GM12892 (cell line): ENCODE measurements at regions not wholly inside any gene's neighbourhood (a gene's known extent, or its start where the extent isn't known, plus 50 kb on each side); places are given as distances from the start of the nearest gene placed in this dataset.
"Not testable (repeated sequence)": the region's sequence is repeated elsewhere in the genome, so short reads cannot be mapped to it uniquely, and the experiment has no call there.

Experiments used
- DNase-seq: peaks from one replicate; pipeline ENCODE4 v3.0.0; 2011; ENCODE audit not compliant: insufficient read length
- FAIRE-seq: peaks from 2 replicates; lab custom pipeline; 2011; peaks lifted over from hg19 to GRCh38; lab: Jason Lieb, UNC
- POLR2A ChIP-seq: IDR thresholded peaks from 2 replicates; pipeline ENCODE4 v1.6.1; 2011; ENCODE audit warnings: low read depth, low read length, control low read depth
- POLR2AphosphoS5 ChIP-seq: IDR thresholded peaks from 2 replicates; pipeline ENCODE4 v1.6.1; 2011; ENCODE audit warnings: low read depth, low read length, control low read depth
- TAF1 ChIP-seq: IDR thresholded peaks from 2 replicates; pipeline ENCODE4 v1.6.1; 2011; ENCODE audit warnings: low read depth, mild to moderate bottlenecking, control low read depth, low read length, borderline replicate concordance

GRCh38 chr4:141563723-141564122 is 72.7 kb upstream of the IL15 start:
- FAIRE-seq: no peak
- no peak for DNase-seq
- TF ChIP-seq POLR2AphosphoS5: no peak
- TF ChIP-seq TAF1: no peak
- TF ChIP-seq POLR2A: no peak

- not testable (repeated sequence) for FAIRE-seq, DNase-seq
These were observed 71.4 kb upstream of the IL15 start for GRCh38 chr4:141564961-141565360.

- TF ChIP-seq POLR2AphosphoS5 (no peak), POLR2A (no peak), TAF1 (no peak)
- DNase-seq (no peak), FAIRE-seq (no peak)
These were observed 70.8 kb upstream of the IL15 start for GRCh38 chr4:141565379-141566089.

- TF ChIP-seq TAF1 (no peak), POLR2AphosphoS5 (no peak), POLR2A (no peak)
- no peak for FAIRE-seq
- no peak for DNase-seq
These were observed 69.0 kb upstream of the IL15 start for GRCh38 chr4:141567326-141567915.

- TF ChIP-seq POLR2A: no peak
- TF ChIP-seq POLR2AphosphoS5: no peak
- TF ChIP-seq TAF1: no peak
- DNase-seq (no peak), FAIRE-seq (no peak)
These were observed 67.2 kb upstream of the IL15 start for GRCh38 chr4:141569141-141569540.

GRCh38 chr4:141570290-141570689 is 66.1 kb upstream of the IL15 start:
- no peak for FAIRE-seq
- TF ChIP-seq POLR2A: no peak
- no peak for TF ChIP-seq POLR2AphosphoS5
- TF ChIP-seq TAF1: no peak
- no peak for DNase-seq

- DNase-seq (no peak), FAIRE-seq (no peak)
- TF ChIP-seq POLR2A: no peak
- TF ChIP-seq POLR2AphosphoS5: no peak
These were observed 65.0 kb upstream of the IL15 start for GRCh38 chr4:141571362-141571761.

GRCh38 chr4:141571793-141572192 is 64.6 kb upstream of the IL15 start:
- FAIRE-seq (no peak), DNase-seq (no peak)
- TF ChIP-seq POLR2A (no peak), POLR2AphosphoS5 (no peak), TAF1 (no peak)

- DNase-seq (no peak), FAIRE-seq (no peak)
- TF ChIP-seq POLR2A (no peak), POLR2AphosphoS5 (no peak), TAF1 (no peak)
These were observed 62.7 kb upstream of the IL15 start for GRCh38 chr4:141573678-141574077.

- FAIRE-seq: no peak
These were observed 60.5 kb upstream of the IL15 start for GRCh38 chr4:141575884-141576283.

GRCh38 chr4:141576585-141577110 is 59.7 kb upstream of the IL15 start:
- no peak for FAIRE-seq
- no peak for DNase-seq
- no peak for TF ChIP-seq TAF1
- no peak for TF ChIP-seq POLR2A
- TF ChIP-seq POLR2AphosphoS5: no peak

More at GRCh38 chr4:141575884-141576283, 60.5 kb upstream of the IL15 start:
- DNase-seq: no peak
- TF ChIP-seq POLR2A: no peak
- no peak for TF ChIP-seq TAF1
- TF ChIP-seq POLR2AphosphoS5: no peak

- TF ChIP-seq POLR2A (no peak), POLR2AphosphoS5 (no peak), TAF1 (no peak)
- no peak for FAIRE-seq
- no peak for DNase-seq
These were observed 57.9 kb upstream of the IL15 start for GRCh38 chr4:141578451-141578850.

- FAIRE-seq: no peak
- TF ChIP-seq TAF1 (no peak), POLR2A (no peak), POLR2AphosphoS5 (no peak)
- DNase-seq: no peak
These were observed 55.9 kb upstream of the IL15 start for GRCh38 chr4:141580523-141580922.
